Right atrium auricular region (tissue), 2 donors: ENCODE measurements at regions not wholly inside any gene's neighbourhood (a gene's known extent, or its start where the extent isn't known, plus 50 kb on each side); places are given as distances from the start of the nearest gene placed in this dataset.

ENCODE experiments used
- DNase-seq: peaks from one replicate; pipeline ENCODE4 v3.0.0-alpha.2; 2019; ENCODE audit warnings: low spot score
- H3K27ac ChIP-seq, 2 donors: fragments of 200-600 bp; sonication (generic); 1 replicate in 1 of 2; 2 replicates in 1 of 2; pipeline ENCODE4 v1.5.1; 2016 to 2019
- H3K27me3 ChIP-seq, 2 donors: fragments of 200-600 bp; sonication (generic); one replicate each; pipeline versions ENCODE4 v1.5.1 to v1.6.0; 2017 to 2019
- H3K36me3 ChIP-seq: fragments of 200-600 bp; sonication (generic); one replicate; pipeline ENCODE4 v1.5.1; 2016
- H3K4me1 ChIP-seq, 2 donors: fragments of 200-600 bp; sonication (generic); one replicate each; pipeline versions ENCODE4 v1.5.1 to v1.6.0; 2017 to 2019
- H3K4me3 ChIP-seq, 2 donors: fragments of 200-600 bp; sonication (generic); 1 replicate in 1 of 2; 2 replicates in 1 of 2; pipeline ENCODE4 v1.5.1; 2017 to 2019; ENCODE audit warnings: mild to moderate bottlenecking in 1 of 2, moderate library complexity in 1 of 2
- H3K9me3 ChIP-seq, 2 donors: fragments of 200-600 bp; sonication (generic); one replicate each; pipeline ENCODE4 v1.5.1; 2019
- TF ChIP-seq, protein P1 (sequence below), 2 donors: fragments of 200-600 bp; sonication (generic); IDR thresholded peaks; one replicate each; pipeline ENCODE4 v1.5.1; 2019; ENCODE audit warnings: antibody characterized with exemption in 2 of 2

DNA sequence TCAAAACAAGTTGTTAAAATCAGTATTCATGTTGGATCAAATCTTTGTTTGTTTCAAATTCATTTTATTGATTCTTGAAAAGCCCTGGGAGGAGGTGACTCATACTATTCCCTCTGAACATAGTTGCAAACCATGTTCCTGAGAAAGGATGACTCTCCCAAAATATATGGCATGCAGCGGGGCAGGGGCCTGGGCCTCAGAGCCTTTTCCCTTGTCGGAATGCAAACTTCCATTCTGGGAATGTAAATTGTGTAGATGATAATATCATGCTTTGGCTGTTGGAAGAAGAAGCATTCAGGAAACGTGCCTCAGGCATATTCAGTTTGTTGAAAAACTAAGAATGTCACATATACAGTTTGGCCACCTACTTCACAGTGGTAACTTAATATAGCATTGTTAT lies 242.0 kb downstream of the AUH start:
- no peak for DNase-seq
- Histone ChIP-seq H3K27me3 (no peaks in the 10 kb centered on the region), H3K4me3 (no peak overlapping the region), H3K36me3 (no peaks in the 10 kb centered on the region), H3K27ac (peak overlapping the region; percentile 69 to 79), H3K4me1 (peaks cover 0 to 30% of the 10 kb centered on the region in 2 donors), H3K9me3 (peaks cover 0 to 4% of the 10 kb centered on the region in 2 donors)
- TF ChIP-seq, protein P1, sequence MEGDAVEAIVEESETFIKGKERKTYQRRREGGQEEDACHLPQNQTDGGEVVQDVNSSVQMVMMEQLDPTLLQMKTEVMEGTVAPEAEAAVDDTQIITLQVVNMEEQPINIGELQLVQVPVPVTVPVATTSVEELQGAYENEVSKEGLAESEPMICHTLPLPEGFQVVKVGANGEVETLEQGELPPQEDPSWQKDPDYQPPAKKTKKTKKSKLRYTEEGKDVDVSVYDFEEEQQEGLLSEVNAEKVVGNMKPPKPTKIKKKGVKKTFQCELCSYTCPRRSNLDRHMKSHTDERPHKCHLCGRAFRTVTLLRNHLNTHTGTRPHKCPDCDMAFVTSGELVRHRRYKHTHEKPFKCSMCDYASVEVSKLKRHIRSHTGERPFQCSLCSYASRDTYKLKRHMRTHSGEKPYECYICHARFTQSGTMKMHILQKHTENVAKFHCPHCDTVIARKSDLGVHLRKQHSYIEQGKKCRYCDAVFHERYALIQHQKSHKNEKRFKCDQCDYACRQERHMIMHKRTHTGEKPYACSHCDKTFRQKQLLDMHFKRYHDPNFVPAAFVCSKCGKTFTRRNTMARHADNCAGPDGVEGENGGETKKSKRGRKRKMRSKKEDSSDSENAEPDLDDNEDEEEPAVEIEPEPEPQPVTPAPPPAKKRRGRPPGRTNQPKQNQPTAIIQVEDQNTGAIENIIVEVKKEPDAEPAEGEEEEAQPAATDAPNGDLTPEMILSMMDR (IDR thresholded peaks at IDR 0.05) = no peak

DNA sequence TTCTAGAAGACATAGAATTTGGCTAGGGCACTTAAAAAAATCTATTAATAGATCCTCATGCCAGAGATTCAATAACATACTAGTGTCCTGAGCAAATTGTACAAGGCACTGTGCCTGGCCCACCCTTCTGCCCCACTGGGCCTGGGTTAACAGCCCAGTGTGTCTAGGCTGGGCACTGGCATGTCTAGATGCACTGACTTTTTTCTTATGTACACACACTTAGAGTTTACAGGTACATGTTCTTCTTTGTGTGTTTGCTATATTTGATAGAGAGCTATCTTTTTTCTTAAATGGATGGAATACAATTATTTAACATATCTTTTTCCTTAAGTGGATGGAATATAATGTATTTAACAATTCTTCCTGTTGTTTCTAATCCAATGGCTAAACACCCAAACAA lies 241.5 kb downstream of the AUH start:
- H3K4me1 ChIP-seq = peaks cover 0 to 30% of the 10 kb centered on the region in 2 donors
- TF ChIP-seq, protein P1 (IDR thresholded peaks at IDR 0.05) = no peak
- H3K27me3 ChIP-seq = no peaks in the 10 kb centered on the region
- no peak for DNase-seq
- H3K27ac ChIP-seq = peak overlapping the region; percentile 69 to 79
- peaks cover 0 to 7% of the 10 kb centered on the region in 2 donors for H3K9me3 ChIP-seq
- H3K4me3 ChIP-seq = no peak overlapping the region
- H3K36me3 ChIP-seq = no peaks in the 10 kb centered on the region

DNA sequence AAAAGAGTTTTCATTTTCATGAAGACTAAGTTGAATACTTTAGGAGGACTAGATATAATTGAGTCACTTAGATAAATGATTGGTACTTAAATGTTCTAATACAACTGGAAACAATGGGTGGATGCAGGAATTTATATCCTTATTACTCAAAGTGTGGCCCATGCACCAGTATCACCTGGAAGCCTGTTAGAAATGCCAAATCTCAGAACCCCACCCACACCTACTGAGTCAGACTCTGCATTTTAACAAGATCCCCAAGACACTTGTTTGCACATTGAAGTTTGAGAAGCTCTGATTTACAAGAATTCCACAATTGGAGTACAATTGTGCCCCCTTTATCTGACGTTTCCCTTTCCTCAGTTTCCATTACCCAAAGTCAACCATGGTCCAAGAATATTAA lies 239.0 kb downstream of the AUH start:
- TF ChIP-seq, protein P1 (IDR thresholded peaks at IDR 0.05) = no peak
- Histone ChIP-seq H3K27ac (no peak overlapping the region), H3K36me3 (no peaks in the 10 kb centered on the region), H3K9me3 (peaks cover 0 to 7% of the 10 kb centered on the region in 2 donors), H3K4me3 (no peak overlapping the region), H3K4me1 (peaks cover 0 to 24% of the 10 kb centered on the region in 2 donors), H3K27me3 (no peaks in the 10 kb centered on the region)
- DNase-seq = no peak

DNA sequence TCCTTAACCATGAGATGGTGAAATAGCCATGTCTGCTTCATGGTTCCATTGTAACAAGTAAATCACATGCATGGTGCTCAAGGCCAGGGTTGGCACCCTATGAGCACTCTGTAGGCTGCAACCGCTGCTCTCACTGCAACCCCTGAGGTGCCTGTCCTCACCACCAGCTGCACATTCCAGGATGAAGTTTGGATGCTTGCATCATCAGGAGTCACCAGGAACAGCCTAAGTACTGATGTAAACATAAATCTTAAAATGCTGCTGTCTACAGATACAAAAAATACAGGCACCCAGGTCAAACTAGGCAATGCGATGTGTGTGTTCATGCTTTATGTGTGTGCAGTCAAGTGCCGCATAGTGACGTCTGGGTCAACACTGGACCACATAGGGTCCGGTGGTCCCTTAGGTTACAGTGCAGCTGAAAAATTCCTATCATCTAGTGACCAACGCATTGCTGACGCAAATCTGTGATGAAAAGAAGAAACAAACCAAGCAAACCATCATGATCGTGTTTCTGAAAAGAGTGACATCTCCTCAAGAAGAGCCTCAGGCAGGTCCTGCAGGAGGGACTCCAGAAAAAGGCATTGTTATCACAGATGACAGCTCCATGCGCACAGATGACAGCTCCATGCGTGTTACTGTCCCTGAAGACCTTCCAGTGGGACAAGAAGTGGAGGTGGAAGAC lies 234.8 kb downstream of the AUH start:
- no peaks in the 10 kb centered on the region for H3K36me3 ChIP-seq
- H3K4me1 ChIP-seq = no peaks in the 10 kb centered on the region
- peaks cover 0 to 7% of the 10 kb centered on the region in 2 donors for H3K9me3 ChIP-seq
- H3K27ac ChIP-seq = no peak overlapping the region
- TF ChIP-seq, protein P1 (IDR thresholded peaks at IDR 0.05) = no peak
- DNase-seq = no peak
- no peak overlapping the region for H3K4me3 ChIP-seq
- no peaks in the 10 kb centered on the region for H3K27me3 ChIP-seq

DNA sequence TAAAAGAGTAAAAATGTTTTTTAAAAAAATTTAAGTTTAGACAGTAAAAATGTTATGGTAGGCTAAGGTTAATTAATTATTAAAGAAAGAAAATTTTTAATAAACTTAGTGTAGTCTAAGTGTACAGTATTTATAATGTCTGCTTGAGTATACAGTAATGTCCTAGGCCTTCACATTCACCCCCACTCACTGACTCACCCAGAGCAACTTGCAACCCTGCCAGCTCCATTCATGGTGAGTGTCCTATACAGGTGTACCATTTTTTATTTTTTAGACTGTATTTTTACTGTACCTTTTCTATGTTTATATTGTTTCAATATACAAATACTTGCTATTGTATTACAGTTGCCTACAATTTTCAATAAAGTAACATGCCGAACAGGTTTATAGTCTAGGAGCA lies 234.1 kb downstream of the AUH start:
- no peak for DNase-seq
- no peaks in the 10 kb centered on the region for H3K27me3 ChIP-seq
- H3K4me1 ChIP-seq = no peaks in the 10 kb centered on the region
- H3K27ac ChIP-seq = no peak overlapping the region
- no peaks in the 10 kb centered on the region for H3K36me3 ChIP-seq
- no peak overlapping the region for H3K4me3 ChIP-seq
- TF ChIP-seq, protein P1 (IDR thresholded peaks at IDR 0.05) = no peak
- peaks cover 0 to 7% of the 10 kb centered on the region in 2 donors for H3K9me3 ChIP-seq

DNA sequence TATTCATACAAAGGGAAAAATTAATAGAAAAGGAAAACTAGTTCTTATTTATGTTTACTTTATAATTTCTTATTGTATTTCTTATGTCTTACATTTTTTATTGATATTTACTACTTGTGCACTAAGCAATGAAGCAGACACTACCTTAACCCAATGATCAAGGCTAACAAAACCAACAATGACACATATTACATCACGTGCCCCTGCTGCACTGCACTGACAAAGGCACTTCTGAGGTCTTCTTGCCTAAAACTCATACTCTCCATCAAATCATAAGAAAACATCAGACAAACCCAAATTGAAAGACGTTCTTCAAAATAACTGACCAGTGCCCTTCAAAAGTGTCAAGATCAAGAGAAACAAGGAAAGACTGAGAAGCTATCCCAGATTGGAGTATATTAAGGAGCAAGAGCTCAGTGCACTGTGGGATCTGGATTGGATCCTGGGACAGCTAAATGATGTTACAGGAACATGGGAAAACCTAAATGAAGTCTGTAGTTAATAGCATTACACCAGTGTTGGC lies 230.9 kb downstream of the AUH start:
- Histone ChIP-seq H3K27ac (no peak overlapping the region), H3K27me3 (no peaks in the 10 kb centered on the region)

More for the DNA sequence above, 230.9 kb downstream of the AUH start:
- Histone ChIP-seq H3K36me3 (no peaks in the 10 kb centered on the region), H3K4me1 (no peaks in the 10 kb centered on the region), H3K4me3 (no peak overlapping the region), H3K9me3 (no peaks in the 10 kb centered on the region)
- no peak for DNase-seq
- TF ChIP-seq, protein P1 (IDR thresholded peaks at IDR 0.05) = no peak
